B cell (primary cell): ENCODE measurements at regions not wholly inside any gene's neighbourhood (a gene's known extent, or its start where the extent isn't known, plus 50 kb on each side); places are given as distances from the start of the nearest gene placed in this dataset.

ENCODE experiments used
- CTCF ChIP-seq: fragments of 200-600 bp; IDR thresholded peaks from one replicate; pipeline ENCODE4 v1.8.0; 2022; ENCODE audit warnings: antibody characterized with exemption, mild to moderate bottlenecking
- EZH2 ChIP-seq: IDR thresholded peaks from 2 replicates; pipeline ENCODE4 v1.6.1; 2012; ENCODE audit warnings: borderline replicate concordance, low read depth, mild to moderate bottlenecking, moderate library complexity, low read length; ENCODE audit not compliant: insufficient read depth, poor library complexity, severe bottlenecking

DNA sequence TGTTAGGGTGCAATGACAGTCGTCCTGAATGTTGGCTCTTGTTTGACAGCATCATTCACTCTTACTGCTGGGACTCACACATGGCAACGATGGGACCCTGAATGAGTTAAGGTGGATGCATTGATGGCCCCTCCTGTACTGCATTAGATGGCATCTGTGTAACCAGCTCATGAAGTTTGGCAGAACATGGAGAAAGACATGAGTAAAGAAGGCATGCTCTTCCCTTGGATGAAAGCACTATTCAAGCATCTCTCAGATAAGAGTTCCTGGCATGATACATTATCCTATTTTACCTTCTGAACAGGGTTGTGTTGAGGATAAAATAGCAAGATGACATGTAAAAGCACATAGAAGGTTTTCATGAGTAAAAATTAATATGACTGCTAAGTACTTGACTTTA, 142.2 kb upstream of the GAS1 start:
- TF ChIP-seq CTCF (no peak), EZH2 (no peak)
